Heart right ventricle (tissue), 16 donors: ENCODE measurements at regions not wholly inside any gene's neighbourhood (a gene's known extent, or its start where the extent isn't known, plus 50 kb on each side); places are given as distances from the start of the nearest gene placed in this dataset.
A peak's percentile ranks its signal among the peaks of the same experiment; 100 is the strongest.

Source experiments
- ATAC-seq, 8 donors: fragments of 200-7000 bp; cut with Tn5 transposase; one replicate each; pipeline ENCODE4 v1.9.1; 2020; ENCODE audit warnings: mild to moderate bottlenecking in 8 of 8, moderate library complexity in 8 of 8, moderate number of reproducible peaks in 1 of 8
- DNase-seq, 2 donors: peaks; one replicate each; pipeline ENCODE4 v3.0.0-alpha.2; 2020
- H3K27ac ChIP-seq, 10 donors: fragments of 200-600 bp; sonication (generic) in 2 of 10; one replicate each; pipeline versions ENCODE4 v1.5.0 to v1.8.0; 2020 to 2022; ENCODE audit warnings: mild to moderate bottlenecking in 3 of 10
- H3K27me3 ChIP-seq, 7 donors: fragments of 200-600 bp; one replicate each; pipeline ENCODE4 v1.8.0; 2021 to 2022; ENCODE audit warnings: mild to moderate bottlenecking in 2 of 7
- H3K36me3 ChIP-seq, 9 donors: fragments of 200-600 bp; sonication (generic) in 1 of 9; one replicate each; pipeline versions ENCODE4 v1.5.0 to v1.8.0; 2020 to 2022; ENCODE audit warnings: mild to moderate bottlenecking in 2 of 9
- H3K4me1 ChIP-seq, 9 donors: fragments of 200-600 bp; sonication (generic) in 1 of 9; one replicate each; pipeline versions ENCODE4 v1.5.0 to v1.8.0; 2020 to 2022; ENCODE audit warnings: mild to moderate bottlenecking in 4 of 9
- H3K4me3 ChIP-seq, 10 donors: fragments of 200-600 bp; sonication (generic) in 2 of 10; one replicate each; pipeline versions ENCODE4 v1.5.0 to v1.8.0; 2020 to 2022; ENCODE audit warnings: mild to moderate bottlenecking in 7 of 10, moderate library complexity in 2 of 10
- H3K9me3 ChIP-seq, 11 donors: fragments of 200-600 bp in 10 of 11; sonication (generic) in 2 of 11; one replicate each; pipeline versions ENCODE4 v1.5.0 to v1.8.0; 2013 to 2022; ENCODE audit warnings: mild to moderate bottlenecking in 2 of 11, control low read depth in 1 of 11, moderate library complexity in 1 of 11
- WGBS, 2 donors: extraction: QIAGEN DNeasy Blood & Tissue Kit; methylation state at CpG; one replicate each; pipeline ENCODE4 v1.1.7; 2013; ENCODE audit warnings: inconsistent platforms in 1 of 2; 5-methylcytosine and 5-hydroxymethylcytosine counted together
- intact Hi-C, 10 donors: fragments of 100-400 bp; cut with DNase I; formaldehyde crosslinking; loops; one replicate each; pipeline versions ENCODE4 v1.11.1 to v1.14.2; 2022
- TF ChIP-seq, protein P1 (sequence below), 9 donors: fragments of 200-600 bp; sonication (generic) in 2 of 9; IDR thresholded peaks; one replicate each; pipeline versions ENCODE4 v1.5.0 to v1.8.0; 2021 to 2022; ENCODE audit warnings: antibody characterized with exemption in 9 of 9, mild to moderate bottlenecking in 5 of 9, moderate library complexity in 1 of 9
- donor health status: Arrhythmogenic right ventricular cardiomyopathy.
- donor health status: ischemic (EF 13 %, LVEDD 7.1; RV severe dilation, severe dysfunction).
- donor health status: healthy with polysubstance abuse.
- donor health status: DM: no; HTN: yes; CAD: no.
- donor health status: DM: no; HTN: no; CAD: no.
- donor health status: ischemic (EF 25% LVEDD 6.9; RV normal size, moderate dysfunction).
- donor health status: ischemic (EF 25% LVEDD 5.7; RV mildly dilated, moderate dysfunction).
- donor health status: healthy.
- donor health status: DM: yes; HTN: yes; CAD: no.
- donor health status: Ischemic cardiomyopathy.
- donor health status: ischemic (EF 35%, LVEDD 5.7; RV mildly dilated, moderate dysfunction).
- donor health status: nonischemic (EF 11% LVEDD 7.7; RV severe dilation, severe dysfunction).
- donor health status: DM: yes; HTN: yes; CAD: no.
- donor health status: PGD.
- donor health status: ischemic (EF 29% LVEDD 5.4; RV normal size, mild dysfunction).
- donor health status: nonischemic (EF 23%, LVEDD 6.1; RV moderate dilation, normal function).

DNA sequence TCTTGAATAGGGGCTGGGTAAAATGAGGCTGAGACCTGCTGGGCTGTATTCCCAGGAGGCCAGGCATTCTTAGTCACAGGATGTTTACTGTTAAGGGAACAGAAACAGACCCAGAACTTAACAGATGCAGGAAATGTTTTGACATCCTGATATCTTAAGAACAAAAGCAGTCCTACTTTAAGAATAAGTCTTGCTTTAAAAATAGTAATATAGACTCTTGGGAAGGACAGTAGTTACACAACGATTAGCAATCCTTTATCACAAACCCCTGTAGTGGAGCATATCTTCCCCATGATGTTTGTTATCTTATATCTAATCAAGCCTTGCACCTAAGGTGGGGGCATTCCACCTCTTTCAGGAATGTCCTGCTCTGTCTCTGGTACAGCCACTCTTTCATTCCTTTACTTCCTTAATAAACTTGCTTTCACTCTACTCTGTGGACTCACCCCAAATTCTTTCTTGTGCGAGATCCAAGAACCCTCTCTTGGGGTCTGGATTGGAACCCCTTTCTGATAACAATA, 493.7 kb upstream of the SULF2 start:
- Histone ChIP-seq H3K27ac (peak overlapping the region in 8 of 10 donors; percentile 9 to 76 (median 56)), H3K27me3 (peaks cover 0 to 10% (median 0%) of the 10 kb centered on the region in 7 donors), H3K36me3 (no peaks in the 10 kb centered on the region), H3K4me3 (no peak overlapping the region), H3K9me3 (no peaks in the 10 kb centered on the region), H3K4me1 (peaks cover 0 to 71% (median 12%) of the 10 kb centered on the region in 9 donors)
- 28 to 38% methylated on average over 2 of the region's 2 CpGs for WGBS, 2 donors
- peak in 6 of 8 donors; percentile 39 to 82 (median 70) for ATAC-seq
- DNase-seq: peak in 1 of 2 donors; percentile 58
- TF ChIP-seq, protein P1, sequence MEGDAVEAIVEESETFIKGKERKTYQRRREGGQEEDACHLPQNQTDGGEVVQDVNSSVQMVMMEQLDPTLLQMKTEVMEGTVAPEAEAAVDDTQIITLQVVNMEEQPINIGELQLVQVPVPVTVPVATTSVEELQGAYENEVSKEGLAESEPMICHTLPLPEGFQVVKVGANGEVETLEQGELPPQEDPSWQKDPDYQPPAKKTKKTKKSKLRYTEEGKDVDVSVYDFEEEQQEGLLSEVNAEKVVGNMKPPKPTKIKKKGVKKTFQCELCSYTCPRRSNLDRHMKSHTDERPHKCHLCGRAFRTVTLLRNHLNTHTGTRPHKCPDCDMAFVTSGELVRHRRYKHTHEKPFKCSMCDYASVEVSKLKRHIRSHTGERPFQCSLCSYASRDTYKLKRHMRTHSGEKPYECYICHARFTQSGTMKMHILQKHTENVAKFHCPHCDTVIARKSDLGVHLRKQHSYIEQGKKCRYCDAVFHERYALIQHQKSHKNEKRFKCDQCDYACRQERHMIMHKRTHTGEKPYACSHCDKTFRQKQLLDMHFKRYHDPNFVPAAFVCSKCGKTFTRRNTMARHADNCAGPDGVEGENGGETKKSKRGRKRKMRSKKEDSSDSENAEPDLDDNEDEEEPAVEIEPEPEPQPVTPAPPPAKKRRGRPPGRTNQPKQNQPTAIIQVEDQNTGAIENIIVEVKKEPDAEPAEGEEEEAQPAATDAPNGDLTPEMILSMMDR (IDR thresholded peaks at IDR 0.05): no peak
- intact Hi-C loops: no loop called here

DNA sequence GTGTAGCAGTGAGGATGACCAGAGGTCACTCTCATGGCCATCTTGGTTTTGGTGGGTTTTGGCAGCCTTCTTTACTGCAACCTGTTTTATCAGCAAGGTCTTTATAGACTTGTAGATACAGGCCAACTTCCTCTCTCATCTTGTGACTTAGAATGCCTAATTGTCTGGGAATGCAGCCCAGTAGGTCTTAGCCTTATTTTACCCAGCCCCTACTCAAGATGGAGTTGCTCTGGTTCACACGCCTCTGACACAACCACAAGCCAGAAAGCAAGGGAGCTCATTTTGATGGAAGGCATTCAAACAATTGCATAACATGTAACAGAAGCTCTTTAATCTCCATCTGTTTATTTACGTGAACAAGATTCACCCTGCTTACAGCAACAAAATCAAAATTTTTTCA, 492.0 kb upstream of the SULF2 start:
- no peak overlapping the region for H3K27ac ChIP-seq
- ATAC-seq (no peak), DNase-seq (no peak)
- TF ChIP-seq, protein P1 (IDR thresholded peaks at IDR 0.05): no peak
- peaks cover 0 to 15% (median 0%) of the 10 kb centered on the region in 7 donors for H3K27me3 ChIP-seq
- WGBS, 2 donors: 87 to 93% methylated on average over 2 of the region's 2 CpGs
- no peak overlapping the region for H3K4me3 ChIP-seq
- peaks cover 0 to 64% (median 10%) of the 10 kb centered on the region in 9 donors for H3K4me1 ChIP-seq
- H3K36me3 ChIP-seq: no peaks in the 10 kb centered on the region
- intact Hi-C loops: no loop called here
- no peaks in the 10 kb centered on the region for H3K9me3 ChIP-seq

DNA sequence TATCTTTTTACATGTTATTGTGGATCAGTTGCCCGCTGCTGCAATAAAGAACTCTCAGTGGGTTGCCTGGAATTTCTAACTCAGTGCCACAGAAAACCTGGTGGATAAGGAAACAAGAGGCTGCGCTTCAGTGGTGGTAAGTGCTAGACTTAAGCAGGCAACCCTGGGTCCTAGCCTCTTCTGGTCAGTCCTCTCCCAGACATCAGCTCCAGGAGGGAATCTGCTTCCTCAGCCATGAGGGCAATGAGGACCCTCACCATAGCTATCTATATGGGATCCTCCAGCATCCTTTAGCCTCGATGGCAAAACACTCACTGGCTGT, 490.7 kb upstream of the SULF2 start:
- Histone ChIP-seq H3K4me1 (peaks cover 0 to 55% (median 10%) of the 10 kb centered on the region in 9 donors), H3K27ac (peak overlapping the region in 1 of 10 donors; percentile 35), H3K27me3 (peaks cover 0 to 14% (median 0%) of the 10 kb centered on the region in 7 donors), H3K36me3 (no peaks in the 10 kb centered on the region), H3K9me3 (no peaks in the 10 kb centered on the region), H3K4me3 (no peak overlapping the region)
- TF ChIP-seq, protein P1 (IDR thresholded peaks at IDR 0.05): no peak
- intact Hi-C loops: no loop called here
- 77 to 81% methylated on average over 3 of the region's 3 CpGs for WGBS, 2 donors
- DNase-seq (no peak), ATAC-seq (peak in 1 of 8 donors; percentile 18)

DNA sequence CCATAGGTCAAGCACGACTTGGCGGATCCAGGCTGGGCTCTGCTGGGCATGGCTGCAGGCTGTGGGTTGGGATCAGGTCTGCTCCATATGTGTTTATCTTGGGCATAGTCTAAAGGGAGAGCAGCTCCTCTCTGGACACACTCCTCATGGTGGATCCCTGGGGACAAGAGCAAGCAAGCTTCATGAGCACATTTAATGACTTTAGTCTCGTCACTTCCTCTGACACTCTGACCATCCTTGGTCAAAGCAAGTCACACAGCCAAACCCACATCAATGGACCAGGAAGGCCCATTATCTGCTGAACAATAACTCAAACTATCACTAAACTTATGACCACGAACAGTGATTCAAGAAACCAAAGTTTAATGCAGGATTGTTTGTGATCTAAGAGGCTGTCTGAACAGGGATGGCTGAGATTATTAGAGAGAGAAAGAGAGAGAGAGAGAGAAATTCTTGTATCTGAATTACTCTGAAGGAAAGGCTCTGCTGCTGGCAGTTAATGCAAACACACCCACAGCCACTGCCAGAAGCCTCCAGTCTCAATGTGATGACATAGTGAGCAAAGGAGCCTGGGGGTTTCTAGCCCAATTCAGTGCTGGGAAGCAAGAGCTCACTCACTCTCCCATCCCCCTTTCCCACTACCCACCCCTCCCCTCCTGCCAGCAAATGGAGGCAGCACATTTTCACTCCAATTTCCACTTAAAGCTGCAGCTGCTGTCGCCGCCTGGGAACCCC, 490.2 kb upstream of the SULF2 start:
- ATAC-seq (peak in 3 of 8 donors; percentile 32 to 48 (median 44)), DNase-seq (no peak)
- Histone ChIP-seq H3K27ac (peak overlapping the region in 1 of 10 donors; percentile 35), H3K27me3 (peaks cover 0 to 10% (median 0%) of the 10 kb centered on the region in 7 donors), H3K36me3 (no peaks in the 10 kb centered on the region), H3K4me1 (peaks cover 0 to 54% (median 10%) of the 10 kb centered on the region in 9 donors), H3K9me3 (no peaks in the 10 kb centered on the region), H3K4me3 (no peak overlapping the region)
- 70 to 75% methylated on average over 6 of the region's 6 CpGs for WGBS, 2 donors
- TF ChIP-seq, protein P1 (IDR thresholded peaks at IDR 0.05): no peak
- intact Hi-C loops: no loop called here
